ENCODE measurements at regions not wholly inside any gene's neighbourhood (a gene's known extent, or its start where the extent isn't known, plus 50 kb on each side); places are given as distances from the start of the nearest gene placed in this dataset.

- no peak overlapping the region for H3K4me3 ChIP-seq
- H3K27ac ChIP-seq, result no peak overlapping the region
Observed at GRCh38 chr18:25962919-25963318, 127.5 kb downstream of the SS18 start.

GRCh38 chr18:25962176-25962575, 128.2 kb downstream of the SS18 start:
- Histone ChIP-seq H3K27ac (no peak overlapping the region), H3K4me3 (no peak overlapping the region)

GRCh38 chr18:25957017-25957416, 133.4 kb downstream of the SS18 start:
- H3K27ac ChIP-seq, result no peak overlapping the region
- no peak overlapping the region for H3K4me3 ChIP-seq

- Histone ChIP-seq H3K4me3 (no peak overlapping the region), H3K27ac (no peak overlapping the region)
Observed at GRCh38 chr18:25953111-25953510, 137.3 kb downstream of the SS18 start.

GRCh38 chr18:25950321-25950720, 140.1 kb downstream of the SS18 start:
- H3K27ac ChIP-seq, result no peak overlapping the region
- H3K4me3 ChIP-seq, result no peak overlapping the region

GRCh38 chr18:25946540-25946939, 143.9 kb downstream of the SS18 start:
- H3K4me3 ChIP-seq, result no peak overlapping the region

GRCh38 chr18:25935356-25935755, 155.1 kb downstream of the SS18 start:
- Histone ChIP-seq H3K4me3 (no peak overlapping the region), H3K27ac (no peak overlapping the region)

More at GRCh38 chr18:25946540-25946939, 143.9 kb downstream of the SS18 start:
- H3K27ac ChIP-seq, result no peak overlapping the region

- H3K4me3 ChIP-seq, result no peak overlapping the region
- no peak overlapping the region for H3K27ac ChIP-seq
Observed at GRCh38 chr18:25931126-25931525, 159.3 kb downstream of the SS18 start.

GRCh38 chr18:25929787-25930186, 160.6 kb downstream of the SS18 start:
- no peak overlapping the region for H3K27ac ChIP-seq
- H3K4me3 ChIP-seq, result no peak overlapping the region

GRCh38 chr18:25927830-25928229, 162.6 kb downstream of the SS18 start:
- no peak overlapping the region for H3K27ac ChIP-seq
- H3K4me3 ChIP-seq, result no peak overlapping the region

GRCh38 chr18:25923193-25923592, 167.2 kb downstream of the SS18 start:
- Histone ChIP-seq H3K27ac (no peak overlapping the region), H3K4me3 (no peak overlapping the region)

GRCh38 chr18:25921677-25922421, 168.6 kb downstream of the SS18 start:
- no peak overlapping the region for H3K27ac ChIP-seq
- H3K4me3 ChIP-seq, result no peak overlapping the region

- no peak overlapping the region for H3K27ac ChIP-seq
Observed at GRCh38 chr18:25915907-25916306, 174.5 kb downstream of the SS18 start.

GRCh38 chr18:25898965-25899364, 191.4 kb downstream of the SS18 start:
- Histone ChIP-seq H3K27ac (no peak overlapping the region), H3K4me3 (no peak overlapping the region)

More at GRCh38 chr18:25915907-25916306, 174.5 kb downstream of the SS18 start:
- H3K4me3 ChIP-seq, result no peak overlapping the region

GRCh38 chr18:25896956-25897355, 193.5 kb downstream of the SS18 start:
- Histone ChIP-seq H3K4me3 (no peak overlapping the region), H3K27ac (no peak overlapping the region)

- no peak overlapping the region for H3K4me3 ChIP-seq
- no peak overlapping the region for H3K27ac ChIP-seq
Observed at GRCh38 chr18:25896178-25896780, 194.1 kb downstream of the SS18 start.

GRCh38 chr18:25895518-25895917, 194.9 kb downstream of the SS18 start:
- Histone ChIP-seq H3K27ac (no peak overlapping the region), H3K4me3 (no peak overlapping the region)

- H3K4me3 ChIP-seq, result no peak overlapping the region
- H3K27ac ChIP-seq, result no peak overlapping the region
Observed at GRCh38 chr18:25886283-25886682, 204.1 kb downstream of the SS18 start.

GRCh38 chr18:25883091-25883490, 207.3 kb downstream of the SS18 start:
- Histone ChIP-seq H3K27ac (no peak overlapping the region), H3K4me3 (no peak overlapping the region)

GRCh38 chr18:25881149-25881548, 209.3 kb downstream of the SS18 start:
- H3K27ac ChIP-seq, result no peak overlapping the region

GRCh38 chr18:25880441-25880840, 210.0 kb downstream of the SS18 start:
- Histone ChIP-seq H3K4me3 (no peak overlapping the region), H3K27ac (no peak overlapping the region)

More at GRCh38 chr18:25881149-25881548, 209.3 kb downstream of the SS18 start:
- no peak overlapping the region for H3K4me3 ChIP-seq

Data from skin epidermis (tissue), 12 donors.